Adrenal gland (tissue), 5 donors: ENCODE measurements at regions not wholly inside any gene's neighbourhood (a gene's known extent, or its start where the extent isn't known, plus 50 kb on each side); places are given as distances from the start of the nearest gene placed in this dataset.

Source experiments
- POLR2A ChIP-seq, 2 donors: fragments of 450-650 bp; IDR thresholded peaks; one replicate each; pipeline ENCODE4 v1.6.1; 2017; ENCODE audit warnings: antibody characterized with exemption in 2 of 2, mild to moderate bottlenecking in 2 of 2, moderate library complexity in 1 of 2
- TF ChIP-seq, protein P1 (sequence below), 6 experiments: fragments of 450-650 bp in 4 of 6; fragments of 200-600 bp in 2 of 6; sonication (generic) in 1 of 6; IDR thresholded peaks; 1 replicate in 5 of 6; 2 replicates in 1 of 6; pipeline versions ENCODE4 v1.5.1 to v1.8.0; 2016 to 2021; ENCODE audit warnings: antibody characterized with exemption in 6 of 6, mild to moderate bottlenecking in 2 of 6, moderate library complexity in 1 of 6
- donor health status: DM: no; HTN: no; CAD: no.

DNA sequence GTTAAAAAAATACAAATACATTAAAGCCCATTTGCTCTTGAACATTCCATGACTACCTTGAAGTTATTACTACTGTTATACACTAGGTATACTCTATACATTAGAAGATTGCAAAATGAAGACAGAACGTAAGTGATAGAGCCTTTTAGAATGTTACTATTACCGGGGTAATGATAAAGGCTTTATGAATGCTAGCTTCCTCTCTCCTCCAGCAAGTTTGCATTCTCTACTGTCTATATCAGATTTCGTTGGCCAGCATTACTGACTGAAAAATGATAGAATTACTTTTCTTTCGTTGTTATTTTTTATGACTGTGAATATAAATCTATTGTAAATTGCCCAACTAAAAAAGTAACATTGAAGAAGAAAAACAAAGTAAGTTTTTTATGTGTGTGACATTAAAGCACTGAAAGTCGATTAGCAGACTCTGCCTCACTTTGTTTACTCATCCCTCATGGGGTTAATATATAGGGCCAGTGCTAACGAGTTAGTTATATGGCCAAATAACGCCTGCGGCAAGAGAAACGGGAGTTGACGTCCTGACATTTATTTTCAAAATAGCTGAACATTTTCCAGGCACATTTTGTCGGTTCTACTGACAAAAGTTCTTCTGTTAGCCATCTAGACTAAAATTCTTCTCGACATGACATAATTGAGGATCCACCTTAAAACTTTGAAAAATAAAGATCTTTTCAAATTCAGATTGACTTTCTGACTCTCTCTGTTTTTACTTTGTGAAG, 163.8 kb upstream of the KITLG start:
- TF ChIP-seq, protein P1, sequence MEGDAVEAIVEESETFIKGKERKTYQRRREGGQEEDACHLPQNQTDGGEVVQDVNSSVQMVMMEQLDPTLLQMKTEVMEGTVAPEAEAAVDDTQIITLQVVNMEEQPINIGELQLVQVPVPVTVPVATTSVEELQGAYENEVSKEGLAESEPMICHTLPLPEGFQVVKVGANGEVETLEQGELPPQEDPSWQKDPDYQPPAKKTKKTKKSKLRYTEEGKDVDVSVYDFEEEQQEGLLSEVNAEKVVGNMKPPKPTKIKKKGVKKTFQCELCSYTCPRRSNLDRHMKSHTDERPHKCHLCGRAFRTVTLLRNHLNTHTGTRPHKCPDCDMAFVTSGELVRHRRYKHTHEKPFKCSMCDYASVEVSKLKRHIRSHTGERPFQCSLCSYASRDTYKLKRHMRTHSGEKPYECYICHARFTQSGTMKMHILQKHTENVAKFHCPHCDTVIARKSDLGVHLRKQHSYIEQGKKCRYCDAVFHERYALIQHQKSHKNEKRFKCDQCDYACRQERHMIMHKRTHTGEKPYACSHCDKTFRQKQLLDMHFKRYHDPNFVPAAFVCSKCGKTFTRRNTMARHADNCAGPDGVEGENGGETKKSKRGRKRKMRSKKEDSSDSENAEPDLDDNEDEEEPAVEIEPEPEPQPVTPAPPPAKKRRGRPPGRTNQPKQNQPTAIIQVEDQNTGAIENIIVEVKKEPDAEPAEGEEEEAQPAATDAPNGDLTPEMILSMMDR (IDR thresholded peaks at IDR 0.05), result no peak
- TF ChIP-seq POLR2A (IDR thresholded peaks at IDR 0.05), result no peak
